Heart left ventricle (tissue), 13 donors: ENCODE measurements at regions not wholly inside any gene's neighbourhood (a gene's known extent, or its start where the extent isn't known, plus 50 kb on each side); places are given as distances from the start of the nearest gene placed in this dataset.

Experiments used
- CTCF ChIP-seq, 12 donors: fragments of 200-600 bp; sonication (generic) in 4 of 12; IDR thresholded peaks; one replicate each; pipeline versions ENCODE4 v1.5.0 to v1.8.0; 2018 to 2022; ENCODE audit warnings: antibody characterized with exemption in 12 of 12, mild to moderate bottlenecking in 5 of 12
- POLR2A ChIP-seq, 2 donors: fragments of 450-650 bp; IDR thresholded peaks; one replicate each; pipeline ENCODE4 v1.6.1; 2017; ENCODE audit warnings: antibody characterized with exemption in 2 of 2, mild to moderate bottlenecking in 2 of 2, moderate library complexity in 2 of 2
- donor health status: ischemic (EF 13 %, LVEDD 7.1; RV severe dilation, severe dysfunction).
- donor health status: DM: no; HTN: yes; CAD: no.
- donor health status: DM: no; HTN: no; CAD: no.
- donor health status: ischemic (EF 25% LVEDD 6.9; RV normal size, moderate dysfunction).
- donor health status: ischemic (EF 25% LVEDD 5.7; RV mildly dilated, moderate dysfunction).
- donor health status: ischemic (EF 35%, LVEDD 5.7; RV mildly dilated, moderate dysfunction).
- donor health status: nonischemic (EF 11% LVEDD 7.7; RV severe dilation, severe dysfunction).
- donor health status: DM: yes; HTN: yes; CAD: no.
- donor health status: PGD.
- donor health status: ischemic (EF 29% LVEDD 5.4; RV normal size, mild dysfunction).
- donor health status: nonischemic (EF 23%, LVEDD 6.1; RV moderate dilation, normal function).

- TF ChIP-seq CTCF (IDR thresholded peaks at IDR 0.05), result no peak
- no peak for TF ChIP-seq POLR2A (IDR thresholded peaks at IDR 0.05)
Observed at GRCh38 chr7:32648408-32649156, 153.3 kb downstream of the AVL9 start.
